CD4-positive, alpha-beta T cell treated with Interleukin-1 beta for 1 hour (primary cell): ENCODE measurements at regions not wholly inside any gene's neighbourhood (a gene's known extent, or its start where the extent isn't known, plus 50 kb on each side); places are given as distances from the start of the nearest gene placed in this dataset.

Experiments
- DNase-seq, 2 donors: peaks; one replicate each; pipeline ENCODE4 v3.0.0-alpha.2; 2020 to 2022

GRCh38 chr16:65223335-65223734 lies 101.5 kb upstream of the CDH11 start:
- DNase-seq, result no peak

GRCh38 chr16:65222536-65222935 lies 100.7 kb upstream of the CDH11 start:
- no peak for DNase-seq

- DNase-seq, result no peak
These were observed 100.2 kb upstream of the CDH11 start for GRCh38 chr16:65222049-65222448.

GRCh38 chr16:65219786-65220185 lies 97.9 kb upstream of the CDH11 start:
- DNase-seq, result no peak

- no peak for DNase-seq
These were observed 96.5 kb upstream of the CDH11 start for GRCh38 chr16:65218348-65218747.

GRCh38 chr16:65213866-65214595 lies 92.2 kb upstream of the CDH11 start:
- no peak for DNase-seq

GRCh38 chr16:65212791-65213190 lies 90.9 kb upstream of the CDH11 start:
- no peak for DNase-seq

- no peak for DNase-seq
These were observed 90.4 kb upstream of the CDH11 start for GRCh38 chr16:65212240-65212639.

- DNase-seq, result no peak
These were observed 80.6 kb upstream of the CDH11 start for GRCh38 chr16:65202461-65202860.

- no peak for DNase-seq
These were observed 79.6 kb upstream of the CDH11 start for GRCh38 chr16:65201511-65201910.

GRCh38 chr16:65200857-65201256 lies 79.0 kb upstream of the CDH11 start:
- no peak for DNase-seq

GRCh38 chr16:65200156-65200773 lies 78.4 kb upstream of the CDH11 start:
- DNase-seq, result no peak

- DNase-seq, result no peak
These were observed 74.7 kb upstream of the CDH11 start for GRCh38 chr16:65196420-65197075.

GRCh38 chr16:65195998-65196397 lies 74.1 kb upstream of the CDH11 start:
- no peak for DNase-seq

GRCh38 chr16:65185241-65185778 lies 63.4 kb upstream of the CDH11 start:
- no peak for DNase-seq

- no peak for DNase-seq
These were observed 59.3 kb upstream of the CDH11 start for GRCh38 chr16:65181071-65181561.

GRCh38 chr16:65178151-65178550 lies 56.3 kb upstream of the CDH11 start:
- DNase-seq, result no peak

GRCh38 chr16:65176603-65177002 lies 54.7 kb upstream of the CDH11 start:
- DNase-seq, result no peak

GRCh38 chr16:65172356-65172755 lies 50.5 kb upstream of the CDH11 start:
- DNase-seq, result no peak
